ENCODE measurements at regions not wholly inside any gene's neighbourhood (a gene's known extent, or its start where the extent isn't known, plus 50 kb on each side); places are given as distances from the start of the nearest gene placed in this dataset.

DNA sequence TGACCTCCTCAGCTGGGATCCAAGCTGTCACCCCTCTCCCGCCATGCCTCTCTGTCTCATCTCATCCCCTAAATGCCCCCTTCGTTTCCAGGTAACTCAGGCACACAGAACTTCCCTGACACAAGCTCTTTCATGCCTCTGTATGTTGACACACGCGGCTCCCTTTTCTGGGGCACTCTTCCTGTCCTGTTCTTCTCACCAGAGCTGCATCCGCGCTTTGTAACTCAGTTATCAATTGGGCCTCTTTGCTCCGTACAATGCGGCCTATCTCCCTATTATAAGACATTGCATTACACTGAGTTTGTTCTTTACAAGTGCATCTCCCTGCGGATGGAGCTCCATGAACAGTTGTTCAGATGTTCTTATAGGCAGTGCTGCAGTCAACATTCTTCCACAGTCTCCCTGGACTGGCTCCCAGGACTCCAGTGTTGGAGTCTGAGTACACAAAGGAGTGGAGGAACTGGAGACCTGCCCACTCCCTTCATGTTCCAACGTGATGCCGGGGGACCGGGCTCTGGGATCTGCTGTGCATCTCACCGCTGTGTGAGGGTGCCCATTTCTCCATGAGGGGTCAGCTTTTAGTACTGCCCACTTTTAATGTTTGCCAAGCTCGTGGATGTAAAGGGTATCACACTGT is 56.9 kb upstream of the TNS3 start:
- Histone ChIP-seq H3K23ac (ENCODE audit: low read length) (no peak overlapping the region), H3K4me2 (ENCODE audit: low read length) (no peak overlapping the region), H2BK120ac (ENCODE audit: low read depth, low read length) (no peak overlapping the region), H3K9ac (ENCODE audit: low read length) (no peak overlapping the region), H3K27ac (ENCODE audit: low read depth, low read length) (no peak overlapping the region), H3K79me1 (ENCODE audit: low read length) (no peaks in the 10 kb centered on the region), H3K36me3 (ENCODE audit: control insufficient read depth, insufficient read depth, low read length) (no peaks in the 10 kb centered on the region), H3K18ac (ENCODE audit: low read length) (no peak overlapping the region), H3K4me1 (ENCODE audit: control insufficient read depth, low read depth, low read length) (no peaks in the 10 kb centered on the region), H3K79me2 (ENCODE audit: control insufficient read depth, insufficient read depth, low read length) (no peaks in the 10 kb centered on the region), H4K5ac (ENCODE audit: low read length) (no peak overlapping the region), H3K27me3 (ENCODE audit: insufficient read depth, low read length, poor library complexity) (no peaks in the 10 kb centered on the region), H3K4me3 (ENCODE audit: low read length) (no peak overlapping the region), H2AK5ac (ENCODE audit: low read length) (no peak overlapping the region), H3K56ac (ENCODE audit: low read length) (no peak overlapping the region), H4K8ac (ENCODE audit: low read depth, low read length) (no peak overlapping the region), H3K4ac (ENCODE audit: low read depth, low read length) (no peak overlapping the region), H2BK5ac (ENCODE audit: low read length) (no peak overlapping the region), H2BK15ac (replicated peaks; ENCODE audit: low read depth) (no peak overlapping the region)
- no peak for DNase-seq
- no CpG with 5 or more reads among the region's 14 CpGs for WGBS (ENCODE audit: extremely low coverage, insufficient coverage, low lambda C conversion rate)

- no peak for DNase-seq
- Histone ChIP-seq H3K79me1 (ENCODE audit: low read length) (no peaks in the 10 kb centered on the region), H3K36me3 (ENCODE audit: control insufficient read depth, insufficient read depth, low read length) (no peaks in the 10 kb centered on the region), H3K56ac (ENCODE audit: low read length) (no peak overlapping the region), H4K8ac (ENCODE audit: low read depth, low read length) (no peak overlapping the region), H3K4me2 (ENCODE audit: low read length) (no peak overlapping the region), H2BK15ac (replicated peaks; ENCODE audit: low read depth) (no peak overlapping the region), H2AK5ac (ENCODE audit: low read length) (no peak overlapping the region), H3K4me1 (ENCODE audit: control insufficient read depth, low read depth, low read length) (peaks cover 4% of the 10 kb centered on the region), H2BK5ac (ENCODE audit: low read length) (no peak overlapping the region), H3K27me3 (ENCODE audit: insufficient read depth, low read length, poor library complexity) (no peaks in the 10 kb centered on the region), H3K79me2 (ENCODE audit: control insufficient read depth, insufficient read depth, low read length) (no peaks in the 10 kb centered on the region), H3K18ac (ENCODE audit: low read length) (no peak overlapping the region), H3K27ac (ENCODE audit: low read depth, low read length) (no peak overlapping the region), H3K4ac (ENCODE audit: low read depth, low read length) (no peak overlapping the region), H3K23ac (ENCODE audit: low read length) (no peak overlapping the region), H4K5ac (ENCODE audit: low read length) (no peak overlapping the region), H2BK120ac (ENCODE audit: low read depth, low read length) (no peak overlapping the region), H3K9ac (ENCODE audit: low read length) (no peak overlapping the region), H3K4me3 (ENCODE audit: low read length) (no peak overlapping the region)
- WGBS (ENCODE audit: extremely low coverage, insufficient coverage, low lambda C conversion rate), result no CpG with 5 or more reads among the region's 20 CpGs
Measured at GRCh38 chr7:47636433-47637175, 54.7 kb upstream of the TNS3 start.

GRCh38 chr7:47636081-47636432 is 54.1 kb upstream of the TNS3 start:
- no peak overlapping the region for H3K56ac ChIP-seq (ENCODE audit: low read length)

GRCh38 chr7:47635091-47636080 is 53.5 kb upstream of the TNS3 start:
- Histone ChIP-seq H3K18ac (ENCODE audit: low read length) (no peak overlapping the region), H3K9ac (ENCODE audit: low read length) (peak overlapping the region; percentile 44), H4K5ac (ENCODE audit: low read length) (no peak overlapping the region), H3K23ac (ENCODE audit: low read length) (peak overlapping the region; percentile 80), H3K79me1 (ENCODE audit: low read length) (no peaks in the 10 kb centered on the region), H3K4me1 (ENCODE audit: control insufficient read depth, low read depth, low read length) (peaks cover 5% of the 10 kb centered on the region), H3K56ac (ENCODE audit: low read length) (peak overlapping the region; percentile 74), H2BK5ac (ENCODE audit: low read length) (no peak overlapping the region), H3K79me2 (ENCODE audit: control insufficient read depth, insufficient read depth, low read length) (no peaks in the 10 kb centered on the region), H3K36me3 (ENCODE audit: control insufficient read depth, insufficient read depth, low read length) (no peaks in the 10 kb centered on the region), H4K8ac (ENCODE audit: low read depth, low read length) (no peak overlapping the region), H2BK15ac (replicated peaks; ENCODE audit: low read depth) (no peak overlapping the region), H3K4me2 (ENCODE audit: low read length) (peak overlapping the region; percentile 77), H3K4ac (ENCODE audit: low read depth, low read length) (no peak overlapping the region), H3K27ac (ENCODE audit: low read depth, low read length) (no peak overlapping the region), H2BK120ac (ENCODE audit: low read depth, low read length) (no peak overlapping the region), H2AK5ac (ENCODE audit: low read length) (no peak overlapping the region), H3K27me3 (ENCODE audit: insufficient read depth, low read length, poor library complexity) (no peaks in the 10 kb centered on the region), H3K4me3 (ENCODE audit: low read length) (no peak overlapping the region)
- peak; percentile 52 for DNase-seq
- no CpG with 5 or more reads among the region's 25 CpGs for WGBS (ENCODE audit: extremely low coverage, insufficient coverage, low lambda C conversion rate)

More at GRCh38 chr7:47636081-47636432, 54.1 kb upstream of the TNS3 start:
- H3K27me3 ChIP-seq (ENCODE audit: insufficient read depth, low read length, poor library complexity), result no peaks in the 10 kb centered on the region
- H2AK5ac ChIP-seq (ENCODE audit: low read length), result no peak overlapping the region
- no peaks in the 10 kb centered on the region for H3K79me2 ChIP-seq (ENCODE audit: control insufficient read depth, insufficient read depth, low read length)
- no peak overlapping the region for H3K4ac ChIP-seq (ENCODE audit: low read depth, low read length)
- no peaks in the 10 kb centered on the region for H3K36me3 ChIP-seq (ENCODE audit: control insufficient read depth, insufficient read depth, low read length)
- peaks cover 5% of the 10 kb centered on the region for H3K4me1 ChIP-seq (ENCODE audit: control insufficient read depth, low read depth, low read length)
- peak overlapping the region; percentile 80 for H3K23ac ChIP-seq (ENCODE audit: low read length)
- no peak overlapping the region for H3K9ac ChIP-seq (ENCODE audit: low read length)
- no peak overlapping the region for H3K4me2 ChIP-seq (ENCODE audit: low read length)
- no peaks in the 10 kb centered on the region for H3K79me1 ChIP-seq (ENCODE audit: low read length)
- no peak overlapping the region for H4K8ac ChIP-seq (ENCODE audit: low read depth, low read length)
- no peak overlapping the region for H2BK120ac ChIP-seq (ENCODE audit: low read depth, low read length)
- no CpG with 5 or more reads among the region's 4 CpGs for WGBS (ENCODE audit: extremely low coverage, insufficient coverage, low lambda C conversion rate)
- H3K27ac ChIP-seq (ENCODE audit: low read depth, low read length), result no peak overlapping the region
- H2BK15ac ChIP-seq (replicated peaks; ENCODE audit: low read depth), result no peak overlapping the region
- no peak overlapping the region for H4K5ac ChIP-seq (ENCODE audit: low read length)
- H2BK5ac ChIP-seq (ENCODE audit: low read length), result no peak overlapping the region
- DNase-seq, result no peak
- no peak overlapping the region for H3K18ac ChIP-seq (ENCODE audit: low read length)
- H3K4me3 ChIP-seq (ENCODE audit: low read length), result no peak overlapping the region

- Histone ChIP-seq H2BK5ac (ENCODE audit: low read length) (no peak overlapping the region), H2AK5ac (ENCODE audit: low read length) (peak overlapping the region; percentile 24), H3K4ac (ENCODE audit: low read depth, low read length) (no peak overlapping the region), H3K4me3 (ENCODE audit: low read length) (no peak overlapping the region), H3K18ac (ENCODE audit: low read length) (no peak overlapping the region), H2BK120ac (ENCODE audit: low read depth, low read length) (no peak overlapping the region), H3K23ac (ENCODE audit: low read length) (no peak overlapping the region), H3K27me3 (ENCODE audit: insufficient read depth, low read length, poor library complexity) (no peaks in the 10 kb centered on the region), H3K56ac (ENCODE audit: low read length) (no peak overlapping the region), H2BK15ac (replicated peaks; ENCODE audit: low read depth) (no peak overlapping the region), H3K79me1 (ENCODE audit: low read length) (no peaks in the 10 kb centered on the region), H3K4me1 (ENCODE audit: control insufficient read depth, low read depth, low read length) (peaks cover 5% of the 10 kb centered on the region), H3K36me3 (ENCODE audit: control insufficient read depth, insufficient read depth, low read length) (no peaks in the 10 kb centered on the region), H4K8ac (ENCODE audit: low read depth, low read length) (no peak overlapping the region), H3K79me2 (ENCODE audit: control insufficient read depth, insufficient read depth, low read length) (no peaks in the 10 kb centered on the region), H3K27ac (ENCODE audit: low read depth, low read length) (no peak overlapping the region), H3K9ac (ENCODE audit: low read length) (no peak overlapping the region), H4K5ac (ENCODE audit: low read length) (no peak overlapping the region), H3K4me2 (ENCODE audit: low read length) (no peak overlapping the region)
- DNase-seq, result no peak
- no CpG with 5 or more reads among the region's 2 CpGs for WGBS (ENCODE audit: extremely low coverage, insufficient coverage, low lambda C conversion rate)
Measured at GRCh38 chr7:47634273-47634672, 52.4 kb upstream of the TNS3 start.

Data from mesendoderm (in vitro differentiated cells).